CD4-positive, alpha-beta T cell treated with Interleukin-21 for 1 hour (primary cell): ENCODE measurements at regions not wholly inside any gene's neighbourhood (a gene's known extent, or its start where the extent isn't known, plus 50 kb on each side); places are given as distances from the start of the nearest gene placed in this dataset.
"Not testable (repeated sequence)": the region's sequence is repeated elsewhere in the genome, so short reads cannot be mapped to it uniquely, and the experiment has no call there.

Experiments used
- DNase-seq: peaks from one replicate; pipeline ENCODE4 v3.0.0-alpha.2; 2020

DNA sequence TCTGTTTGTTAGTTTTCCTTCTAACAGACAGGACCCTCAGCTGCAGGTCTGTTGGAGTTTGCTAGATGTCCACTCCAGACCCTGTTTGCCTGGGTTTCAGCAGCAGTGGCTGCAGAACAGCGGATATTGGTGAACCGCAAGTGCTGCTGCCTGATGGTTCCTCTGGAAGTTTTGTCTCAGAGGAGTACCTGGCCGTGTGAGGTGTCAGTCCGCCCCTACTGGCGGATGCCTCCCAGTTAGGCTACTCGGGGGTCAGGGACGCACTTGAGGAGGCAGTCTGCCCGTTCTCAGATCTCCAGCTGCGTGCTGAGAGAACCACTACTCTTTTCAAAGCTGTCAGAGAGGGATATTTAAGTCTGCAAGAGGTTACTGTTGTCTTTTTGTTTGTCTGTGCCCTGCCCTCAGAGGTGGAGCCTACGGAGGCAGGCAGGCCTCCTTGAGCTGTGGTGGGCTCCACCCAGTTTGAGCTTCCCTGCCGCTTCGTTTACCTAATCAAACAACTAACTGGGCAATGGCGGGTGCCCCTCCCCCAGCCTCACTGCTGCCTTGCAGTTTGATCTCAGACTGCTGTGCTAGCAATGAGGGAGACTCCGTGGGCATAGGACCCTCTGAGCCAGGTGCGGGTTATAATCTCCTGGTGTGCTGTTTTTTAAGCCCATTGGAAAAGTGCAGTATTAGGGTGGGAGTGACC lies 634.3 kb upstream of the CHD1 start:
- DNase-seq: not testable (repeated sequence)

- no peak for DNase-seq
Observed at GRCh38 chr5:99553211-99553810, 624.5 kb upstream of the CHD1 start.

GRCh38 chr5:99544356-99544755 lies 615.5 kb upstream of the CHD1 start:
- no peak for DNase-seq

DNA sequence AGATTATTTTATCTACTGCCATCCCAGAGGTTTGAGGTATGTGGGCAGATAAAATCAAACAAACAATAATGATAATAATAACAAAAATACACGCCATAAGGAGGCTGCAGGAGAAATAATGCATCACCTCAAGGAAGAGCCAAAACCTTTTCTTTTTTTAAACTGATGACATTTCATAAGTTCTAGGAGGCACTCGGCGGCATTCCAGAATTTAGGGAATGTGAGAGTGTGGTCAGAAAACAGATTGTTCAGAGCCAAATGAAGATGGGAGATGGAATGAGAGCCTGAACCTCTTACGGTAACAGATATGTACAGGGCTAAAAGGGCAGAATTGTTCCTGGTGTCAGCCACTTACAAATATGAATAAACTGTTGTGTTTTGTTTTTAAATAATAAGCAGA lies 615.0 kb upstream of the CHD1 start:
- DNase-seq: no peak

GRCh38 chr5:99534241-99534640 lies 605.4 kb upstream of the CHD1 start:
- not testable (repeated sequence) for DNase-seq

DNA sequence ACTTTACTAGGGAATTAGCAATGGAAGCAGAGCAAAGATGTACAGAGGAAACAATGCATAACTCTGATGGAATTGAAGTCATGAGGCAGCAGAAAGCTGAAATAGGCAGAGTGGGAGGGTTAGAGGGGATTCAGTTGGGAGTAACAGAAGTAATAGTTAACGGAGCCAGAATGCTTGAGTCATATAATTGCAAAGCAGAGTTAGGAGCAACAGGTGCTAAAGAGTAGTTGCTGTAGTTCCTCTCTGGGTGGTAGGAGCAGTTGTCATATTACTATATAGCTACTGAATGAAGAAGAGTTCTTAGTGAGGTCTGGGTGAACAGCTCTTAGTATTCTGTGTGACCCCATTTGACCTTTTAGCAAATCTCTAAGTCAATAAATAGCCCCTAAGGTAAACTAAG lies 592.9 kb upstream of the CHD1 start:
- DNase-seq: not testable (repeated sequence)

DNA sequence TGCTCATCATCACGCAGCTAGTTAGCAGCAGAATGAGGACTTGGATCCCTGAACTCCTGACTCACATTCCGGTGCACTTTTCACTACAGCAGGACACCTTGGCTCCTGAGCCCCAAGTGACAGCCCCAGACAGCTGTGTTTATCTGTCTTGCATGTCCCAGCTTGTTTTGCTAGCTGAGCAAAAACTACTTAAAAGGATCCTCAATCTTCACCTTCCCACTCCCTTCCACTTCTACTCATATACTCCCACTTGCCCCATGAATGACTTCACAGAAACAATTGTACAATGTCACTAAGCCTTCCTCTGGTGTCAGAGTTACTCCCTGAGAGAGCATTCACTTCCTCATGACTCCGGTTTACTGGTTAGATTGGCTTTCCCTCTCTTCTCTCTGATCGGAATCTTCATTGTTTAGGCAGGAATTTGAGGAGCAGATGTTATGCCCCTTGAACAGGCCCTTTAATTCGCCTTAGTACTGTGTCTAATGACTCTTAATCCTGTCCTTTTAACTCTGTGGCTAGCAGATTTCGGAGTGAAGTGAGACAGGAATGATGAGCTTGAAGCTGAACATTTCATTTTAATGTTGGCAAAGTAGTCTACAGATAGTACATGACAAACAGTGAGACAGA lies 587.2 kb upstream of the CHD1 start:
- DNase-seq: not testable (repeated sequence)

DNA sequence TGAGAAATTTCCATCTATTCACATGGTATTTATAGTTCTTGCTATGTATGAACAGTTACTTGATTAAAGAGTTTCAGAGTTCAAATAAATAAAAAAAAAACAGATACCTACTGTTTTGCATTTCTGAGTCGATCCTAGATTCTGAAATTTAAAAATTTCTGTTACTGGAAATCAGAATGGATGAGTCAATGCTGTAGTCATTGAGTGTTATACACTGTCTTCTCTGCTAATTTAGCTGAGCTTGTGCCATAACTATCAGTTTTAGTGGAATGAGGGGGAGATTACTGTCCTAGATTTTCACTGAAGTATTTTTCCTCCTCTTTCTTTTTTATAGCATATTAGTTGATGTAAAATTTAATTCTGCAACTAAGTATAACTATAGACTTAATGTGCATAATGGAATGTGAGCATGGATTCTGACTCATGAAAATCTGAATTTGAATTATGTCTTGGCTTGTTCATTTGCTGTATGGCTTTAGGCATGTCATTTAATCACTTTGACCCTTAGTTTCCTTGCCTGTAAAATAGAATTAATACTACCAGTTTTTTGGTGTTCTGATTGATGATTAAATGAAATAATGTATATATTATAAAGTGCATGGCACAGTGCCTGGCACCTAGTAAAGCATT lies 581.5 kb upstream of the CHD1 start:
- DNase-seq: not testable (repeated sequence)

DNA sequence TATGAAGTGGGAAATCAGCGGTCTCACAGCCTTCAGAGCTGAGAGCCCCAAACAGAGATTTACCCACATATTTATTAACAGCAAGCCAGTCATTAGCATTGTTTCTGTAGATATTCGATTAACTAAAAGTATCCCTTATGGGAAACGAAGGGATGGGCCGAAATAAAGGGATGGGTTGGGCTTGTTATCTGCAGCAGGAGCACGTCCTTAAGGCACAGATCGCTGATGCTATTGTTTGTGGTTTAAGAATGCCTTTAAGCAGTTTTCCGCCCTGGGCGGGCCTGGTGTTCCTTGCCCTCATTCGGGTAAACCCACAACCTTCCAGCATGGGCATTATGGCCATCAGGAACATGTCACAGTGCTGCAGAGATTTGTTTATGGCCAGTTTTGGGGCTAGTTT lies 580.3 kb upstream of the CHD1 start:
- DNase-seq: not testable (repeated sequence)

DNA sequence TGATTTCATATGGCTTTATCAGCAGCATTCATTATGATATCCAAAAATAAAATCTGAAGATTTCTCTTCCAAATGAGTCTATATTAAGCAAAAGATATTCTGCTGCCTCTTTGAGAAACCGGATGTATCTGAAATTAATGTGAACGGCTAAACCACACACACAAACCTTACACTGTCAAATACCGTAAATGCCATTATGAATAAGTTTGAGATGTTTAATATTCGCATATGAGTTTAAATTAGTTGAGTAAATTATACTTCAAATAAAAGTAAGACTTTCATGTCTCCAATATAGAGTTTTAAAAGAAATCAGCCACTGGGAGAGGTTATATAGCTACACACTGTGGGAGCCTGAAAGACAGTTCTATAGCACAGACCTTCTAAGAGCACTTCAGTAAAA lies 566.6 kb upstream of the CHD1 start:
- DNase-seq: not testable (repeated sequence)

GRCh38 chr5:99478450-99478849 lies 549.6 kb upstream of the CHD1 start:
- DNase-seq: not testable (repeated sequence)

- not testable (repeated sequence) for DNase-seq
Observed at GRCh38 chr5:99473328-99473727, 544.5 kb upstream of the CHD1 start.

DNA sequence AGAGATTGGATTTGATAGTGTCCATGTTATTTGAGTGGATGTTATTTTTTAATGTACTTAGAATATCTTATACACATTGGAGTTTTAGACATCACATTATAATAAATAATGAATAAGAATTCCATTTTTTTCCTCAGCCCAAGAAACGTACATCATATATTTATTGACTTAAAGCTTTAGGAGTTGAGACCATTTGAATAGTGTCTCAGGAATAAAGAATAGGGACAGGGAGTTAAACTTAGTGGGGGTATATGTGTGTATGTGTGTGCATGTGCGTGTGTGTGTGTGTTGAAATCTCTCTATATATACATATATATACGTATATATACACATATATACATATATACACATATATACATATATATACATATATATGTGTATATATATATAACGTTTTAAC lies 542.9 kb upstream of the CHD1 start:
- not testable (repeated sequence) for DNase-seq

DNA sequence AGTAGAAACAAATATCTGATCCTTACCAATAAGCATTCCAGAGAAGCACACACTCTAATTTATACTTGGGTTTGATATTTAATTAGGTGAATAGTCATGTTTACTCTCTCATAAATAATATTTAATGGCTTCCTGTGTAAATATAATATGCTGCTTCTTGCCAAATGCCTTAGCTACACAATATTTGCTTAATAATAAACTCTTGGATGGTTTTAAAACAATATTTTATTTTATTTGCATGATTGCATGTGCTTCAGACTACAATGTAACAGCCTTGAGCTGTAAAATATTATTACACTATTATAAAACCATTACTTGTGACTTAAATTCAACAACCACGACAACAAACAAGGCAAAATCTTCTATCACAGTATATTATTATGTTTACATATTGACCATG lies 542.4 kb upstream of the CHD1 start:
- DNase-seq: not testable (repeated sequence)

GRCh38 chr5:99470636-99471035 lies 541.8 kb upstream of the CHD1 start:
- DNase-seq: not testable (repeated sequence)

DNA sequence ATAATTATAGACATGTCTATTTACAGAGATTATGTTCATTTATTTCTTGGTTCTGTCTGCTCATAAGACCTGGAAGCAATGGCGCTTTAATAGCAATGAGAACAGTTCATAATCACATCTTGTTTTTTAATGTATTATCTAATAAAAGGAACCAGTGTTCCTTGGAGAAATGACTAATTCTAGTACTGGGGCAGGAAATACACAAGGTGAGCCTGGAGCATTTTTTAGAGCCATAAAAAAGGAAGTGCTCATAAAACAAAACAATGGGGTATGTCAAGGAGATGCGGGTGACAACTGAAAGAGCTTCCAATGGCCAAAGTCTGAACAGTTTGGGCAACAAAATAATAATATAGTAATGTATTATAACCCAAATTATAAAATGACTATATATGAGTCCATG lies 531.9 kb upstream of the CHD1 start:
- DNase-seq: no peak

DNA sequence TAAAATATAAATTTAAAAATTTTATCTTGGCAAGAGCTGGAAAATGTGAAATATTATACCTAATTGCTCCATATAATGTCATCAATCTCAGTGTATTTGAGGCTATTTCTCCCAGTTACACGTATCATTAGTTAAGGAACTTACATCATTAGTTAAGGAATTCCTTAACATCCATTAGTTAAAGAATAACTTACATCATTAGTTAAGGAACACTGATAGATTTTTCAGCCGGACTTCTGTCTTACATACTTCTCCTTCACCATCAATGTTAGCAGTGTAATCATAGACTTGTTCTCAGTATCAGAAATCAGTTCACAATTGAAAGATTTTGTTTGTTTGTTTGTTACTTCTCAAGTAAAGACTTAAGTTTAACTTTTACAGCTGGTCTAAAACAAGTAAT lies 524.4 kb upstream of the CHD1 start:
- DNase-seq: no peak

GRCh38 chr5:99449786-99450185 lies 521.0 kb upstream of the CHD1 start:
- no peak for DNase-seq

- DNase-seq: no peak
Observed at GRCh38 chr5:99445805-99446204, 517.0 kb upstream of the CHD1 start.

- no peak for DNase-seq
Observed at GRCh38 chr5:99441235-99441634, 512.4 kb upstream of the CHD1 start.

DNA sequence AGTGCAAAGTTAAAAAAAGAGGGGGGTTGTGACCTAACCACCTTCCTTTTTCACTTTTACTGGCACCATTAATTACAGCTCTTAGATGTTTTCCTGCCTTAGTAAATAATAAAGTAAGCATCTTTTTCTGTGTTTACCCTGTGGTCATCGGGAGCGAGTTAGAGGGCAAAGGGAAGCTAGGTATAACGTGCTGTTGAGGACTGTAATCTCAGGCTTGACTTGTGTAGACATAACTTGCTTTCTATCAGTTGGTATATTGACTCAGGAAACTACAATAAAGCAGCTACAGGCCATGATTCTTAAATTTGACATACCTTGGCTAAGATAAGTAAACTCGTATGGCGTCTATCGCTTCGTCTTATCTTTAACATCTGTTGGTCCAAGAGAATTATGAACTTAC lies 509.8 kb upstream of the CHD1 start:
- DNase-seq: no peak

DNA sequence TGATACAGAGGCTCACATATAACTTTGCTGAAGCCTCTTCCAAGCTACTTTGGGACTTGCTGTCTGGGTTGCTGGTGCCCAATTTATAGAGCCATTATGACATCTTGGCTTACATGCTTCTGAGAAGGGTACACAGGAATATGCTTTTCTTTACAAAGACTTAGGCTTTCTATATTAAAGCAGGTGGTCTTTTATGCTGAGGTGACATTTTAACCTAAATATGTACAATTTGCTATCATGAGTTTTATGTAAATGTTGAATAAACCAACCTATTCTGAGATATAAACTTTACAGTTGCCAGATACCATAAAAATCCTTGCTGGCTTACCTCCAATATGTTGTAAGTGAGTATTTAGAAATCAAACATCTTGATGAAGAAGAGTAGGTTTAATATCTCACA lies 509.2 kb upstream of the CHD1 start:
- no peak for DNase-seq

DNA sequence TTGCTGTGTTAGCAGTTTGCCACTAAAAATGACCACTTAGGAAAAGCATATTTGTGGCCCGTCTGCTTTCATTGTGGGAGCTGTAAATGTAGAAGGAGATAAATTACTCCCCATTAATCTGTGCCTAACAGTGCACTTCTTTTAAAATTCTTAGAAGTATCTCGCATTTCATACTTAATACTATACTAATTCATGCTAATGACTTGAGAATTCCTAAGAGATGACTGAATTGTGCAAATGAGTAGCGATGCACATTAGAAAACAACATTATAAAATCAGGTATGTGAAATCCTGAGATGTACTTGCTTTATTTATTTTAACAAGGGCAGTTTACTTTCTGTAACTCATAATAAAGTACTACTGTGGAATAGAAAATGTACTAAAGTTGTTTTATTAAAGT lies 494.6 kb upstream of the CHD1 start:
- not testable (repeated sequence) for DNase-seq

DNA sequence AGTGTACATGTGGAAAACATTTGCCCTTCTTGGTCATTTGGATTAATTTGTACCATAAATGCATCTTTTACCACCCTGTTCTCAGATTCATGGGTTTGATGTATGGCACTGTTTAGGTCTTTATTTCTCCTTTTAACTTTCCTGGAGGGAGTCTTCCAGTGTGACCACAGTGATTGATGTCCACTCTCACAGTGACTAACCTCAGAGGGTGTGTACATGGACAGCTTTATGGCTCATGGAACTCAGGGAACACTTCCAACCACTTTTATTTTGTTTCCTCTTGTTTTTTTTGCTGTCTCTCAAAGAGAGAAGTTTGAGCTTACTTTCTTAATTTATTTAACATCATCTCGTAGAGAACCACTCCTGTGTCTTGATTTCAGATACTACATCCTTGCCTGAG lies 489.8 kb upstream of the CHD1 start:
- not testable (repeated sequence) for DNase-seq
